Fibroblast of villous mesenchyme (primary cell): ENCODE measurements at regions not wholly inside any gene's neighbourhood (a gene's known extent, or its start where the extent isn't known, plus 50 kb on each side); places are given as distances from the start of the nearest gene placed in this dataset.
A peak's percentile ranks its signal among the peaks of the same experiment; 100 is the strongest.

ENCODE experiments used
- DNase-seq: peaks from one replicate; pipeline ENCODE4 v3.0.0-alpha.2; 2010; ENCODE audit warnings: low read depth
- H3K4me3 ChIP-seq: 2 replicates; pipeline ENCODE4 v1.5.1; 2011; ENCODE audit warnings: low read depth, mild to moderate bottlenecking, low read length
- TF ChIP-seq, protein P1 (sequence below): IDR thresholded peaks from 2 replicates; pipeline ENCODE4 v1.5.1; 2012; ENCODE audit warnings: low read depth, mild to moderate bottlenecking, low read length; ENCODE audit not compliant: insufficient read depth

DNA sequence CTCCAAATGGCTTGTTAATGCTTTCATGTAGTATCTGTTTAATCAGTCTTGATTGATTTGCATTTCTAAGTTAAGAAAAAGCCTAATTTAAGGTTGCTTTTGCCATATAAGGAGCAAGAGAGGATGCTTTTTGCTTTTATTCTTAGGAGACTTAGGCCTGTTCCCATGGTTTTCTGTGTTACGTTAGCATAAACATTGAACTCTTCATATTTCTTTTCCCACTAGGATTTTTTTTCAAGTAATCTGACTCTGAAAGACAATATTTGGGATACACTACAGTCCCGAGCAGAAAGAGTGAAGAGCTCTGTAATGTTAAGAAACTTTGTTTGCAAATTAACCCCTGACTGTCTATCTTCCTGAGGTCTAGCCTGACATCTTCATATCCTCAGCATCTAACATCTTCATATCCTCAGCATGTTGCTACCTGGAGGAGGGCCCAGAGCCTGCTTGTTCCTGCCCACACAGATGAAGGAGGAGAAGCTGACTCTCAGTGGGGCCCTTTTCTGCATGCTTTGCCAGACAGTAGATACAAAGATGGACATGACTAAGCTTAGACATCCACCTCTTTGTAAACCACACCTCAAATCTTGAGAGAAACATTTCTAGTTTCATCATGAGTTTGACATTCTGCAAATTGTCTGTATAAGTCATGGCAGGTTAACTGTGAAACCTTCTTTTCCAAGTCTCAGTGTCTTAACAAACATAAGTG lies 86.2 kb upstream of the COL6A5 start:
- DNase-seq = no peak
- TF ChIP-seq, protein P1, sequence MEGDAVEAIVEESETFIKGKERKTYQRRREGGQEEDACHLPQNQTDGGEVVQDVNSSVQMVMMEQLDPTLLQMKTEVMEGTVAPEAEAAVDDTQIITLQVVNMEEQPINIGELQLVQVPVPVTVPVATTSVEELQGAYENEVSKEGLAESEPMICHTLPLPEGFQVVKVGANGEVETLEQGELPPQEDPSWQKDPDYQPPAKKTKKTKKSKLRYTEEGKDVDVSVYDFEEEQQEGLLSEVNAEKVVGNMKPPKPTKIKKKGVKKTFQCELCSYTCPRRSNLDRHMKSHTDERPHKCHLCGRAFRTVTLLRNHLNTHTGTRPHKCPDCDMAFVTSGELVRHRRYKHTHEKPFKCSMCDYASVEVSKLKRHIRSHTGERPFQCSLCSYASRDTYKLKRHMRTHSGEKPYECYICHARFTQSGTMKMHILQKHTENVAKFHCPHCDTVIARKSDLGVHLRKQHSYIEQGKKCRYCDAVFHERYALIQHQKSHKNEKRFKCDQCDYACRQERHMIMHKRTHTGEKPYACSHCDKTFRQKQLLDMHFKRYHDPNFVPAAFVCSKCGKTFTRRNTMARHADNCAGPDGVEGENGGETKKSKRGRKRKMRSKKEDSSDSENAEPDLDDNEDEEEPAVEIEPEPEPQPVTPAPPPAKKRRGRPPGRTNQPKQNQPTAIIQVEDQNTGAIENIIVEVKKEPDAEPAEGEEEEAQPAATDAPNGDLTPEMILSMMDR = no peak

GRCh38 chr3:130260918-130261317 lies 84.6 kb upstream of the COL6A5 start:
- TF ChIP-seq, protein P1 = no peak
- no peak overlapping the region for H3K4me3 ChIP-seq
- DNase-seq = peak; percentile 45

More for the DNA sequence above, 86.2 kb upstream of the COL6A5 start:
- no peak overlapping the region for H3K4me3 ChIP-seq

DNA sequence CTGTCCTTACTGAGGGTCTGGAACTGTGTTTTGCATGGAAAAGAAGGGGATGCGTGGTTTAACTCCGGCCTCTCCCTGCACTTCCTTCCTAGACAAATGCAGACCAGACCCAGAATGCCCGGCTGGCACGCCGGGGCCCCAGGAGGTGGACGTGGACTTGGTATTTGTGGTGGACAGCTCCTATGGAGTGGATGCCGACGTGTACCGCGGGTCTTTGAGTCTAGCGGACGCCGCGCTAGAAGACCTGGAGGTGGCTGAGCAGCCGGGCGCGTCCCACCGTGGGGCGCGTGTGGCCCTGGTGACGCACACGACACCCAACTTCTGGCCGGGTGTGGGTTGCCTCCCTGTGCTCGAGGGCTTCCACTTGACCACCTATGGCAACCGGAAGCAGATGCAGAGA lies 81.8 kb upstream of the COL6A5 start:
- TF ChIP-seq, protein P1 = no peak
- no peak for DNase-seq

DNA sequence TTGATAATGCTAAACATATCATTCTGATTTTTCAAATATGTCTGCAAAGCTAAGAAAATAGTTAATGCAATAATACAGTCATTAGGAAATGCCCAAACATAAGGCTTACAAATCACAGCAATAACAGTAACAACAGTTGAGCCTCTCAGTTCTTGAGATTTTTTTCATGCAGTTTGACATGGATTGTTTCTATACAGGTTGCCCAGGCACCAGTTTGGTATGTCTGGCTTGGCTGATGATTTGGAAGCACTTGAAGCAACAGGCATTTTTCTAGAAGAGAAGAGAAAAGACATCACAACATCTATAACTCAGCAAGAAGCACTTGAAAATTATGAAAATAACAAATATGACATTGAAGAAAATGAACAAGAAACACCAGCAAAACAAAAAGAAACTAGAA lies 78.7 kb upstream of the COL6A5 start:
- DNase-seq = no peak

More for the DNA sequence above, 81.8 kb upstream of the COL6A5 start:
- no peak overlapping the region for H3K4me3 ChIP-seq

DNA sequence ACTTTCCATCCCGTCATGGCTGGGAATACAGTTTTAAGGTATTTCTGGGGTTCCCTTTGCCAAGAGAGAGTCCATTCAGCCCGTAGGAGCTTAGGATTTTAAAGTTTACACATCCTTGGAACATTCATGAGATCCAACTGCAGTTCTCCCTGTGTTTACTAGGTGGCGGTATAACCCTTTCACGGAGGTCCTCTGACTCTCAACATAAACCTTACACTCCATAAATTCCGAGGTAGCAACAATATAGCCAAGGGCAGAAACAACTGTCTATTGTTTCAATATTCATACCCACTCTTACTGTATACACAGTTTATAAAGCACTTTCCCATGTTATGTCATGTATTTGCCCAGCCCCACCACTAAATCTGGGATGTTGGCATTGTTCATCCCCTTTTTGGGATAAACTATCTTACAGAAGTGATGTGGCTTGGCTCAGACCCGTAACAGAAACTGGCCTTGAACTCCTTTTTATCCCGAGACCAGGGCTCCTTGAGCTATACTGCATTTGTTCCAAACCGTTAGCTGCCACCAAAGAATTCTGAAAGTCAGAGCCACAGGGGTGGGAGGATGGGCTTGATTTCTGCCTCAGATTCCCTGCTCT lies 69.2 kb upstream of the COL6A5 start:
- no peak overlapping the region for H3K4me3 ChIP-seq
- TF ChIP-seq, protein P1 = peak; percentile 98
- peak; percentile 65 for DNase-seq

More for the DNA sequence above, 78.7 kb upstream of the COL6A5 start:
- TF ChIP-seq, protein P1 = no peak
- no peak overlapping the region for H3K4me3 ChIP-seq

DNA sequence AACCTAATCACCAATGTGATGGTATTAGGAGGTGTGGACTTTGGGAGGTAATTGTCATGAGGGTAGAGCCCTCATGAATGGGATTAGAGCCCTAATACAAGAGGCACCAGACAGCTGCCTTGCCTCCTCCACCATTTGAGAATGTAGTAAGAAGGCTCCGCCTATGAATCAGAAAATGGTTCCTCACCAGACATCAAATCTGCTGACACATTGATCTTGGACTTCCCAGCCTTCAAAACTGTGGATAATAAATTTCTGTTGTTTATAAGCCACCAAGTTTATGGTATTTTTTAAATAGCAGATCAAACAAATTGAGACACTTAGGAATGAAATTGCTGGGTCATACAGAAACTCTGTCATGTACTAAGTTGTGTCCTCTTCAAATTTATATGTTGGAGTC lies 56.8 kb upstream of the COL6A5 start:
- no peak for DNase-seq
- H3K4me3 ChIP-seq = no peak overlapping the region
- TF ChIP-seq, protein P1 = no peak
